GM12878 (cell line): ENCODE measurements at regions not wholly inside any gene's neighbourhood (a gene's known extent, or its start where the extent isn't known, plus 50 kb on each side); places are given as distances from the start of the nearest gene placed in this dataset.

Source experiments
- ATAC-seq: fragments of 200-7000 bp; cut with Tn5 transposase; 3 replicates; pipeline ENCODE4 v1.9.1; 2020; ENCODE audit warnings: mild to moderate bottlenecking, moderate library complexity
- BruUV-seq: library from RNA; stranded (reverse); fragments of 400-500 nt; replicated peaks from 2 replicates; lab custom pipeline; 2021; lab: Mats Ljungman, UMichigan
- CTCF ChIA-PET: fragments of 300-600 bp; sonication (Branson Sonifier 250); formaldehyde crosslinking; extraction: SDS; loops from one replicate; lab custom pipeline; 2021; ENCODE audit warnings: inconsistent platforms; lab: Yijun Ruan, JAX
- POLR2A ChIA-PET: fragments of 350-600 bp; formaldehyde crosslinking; extraction: SDS; loops from one replicate; lab custom pipeline; 2021; ENCODE audit warnings: inconsistent platforms; lab: Charles Lee
- RAD21 ChIA-PET: fragments of 300-600 bp; sonication (Branson Sonifier 250); formaldehyde crosslinking; loops from one replicate; lab custom pipeline; 2023; ENCODE audit warnings: antibody characterized with exemption; ENCODE audit not compliant: unreplicated experiment; lab: Charles Lee
- SMC1A ChIA-PET: fragments of 300-600 bp; sonication (Branson Sonifier 250); formaldehyde crosslinking; loops from one replicate; lab custom pipeline; 2023; ENCODE audit not compliant: unreplicated experiment, uncharacterized antibody; lab: Charles Lee
- DNase-seq: peaks from one replicate; pipeline ENCODE4 v3.0.0-alpha.2; 2011; ENCODE audit warnings: low read depth, low spot score
- FAIRE-seq: peaks from 3 replicates; lab custom pipeline; 2011; peaks lifted over from hg19 to GRCh38; lab: Jason Lieb, UNC
- H2AFZ ChIP-seq: 2 replicates; pipeline ENCODE4 v1.6.0; 2011; ENCODE audit warnings: low read depth, low read length, control low read depth; ENCODE audit not compliant: control insufficient read depth
- H3K27ac ChIP-seq: 2 replicates; pipeline ENCODE4 v1.5.1; 2011; ENCODE audit warnings: control low read depth; ENCODE audit not compliant: control insufficient read depth, insufficient read depth
- H3K27me3 ChIP-seq, 2 experiments: replicated peaks in 1 of 2; 2 replicates each; pipeline versions ENCODE4 v1.6.0 to v1.6.1; 2011; ENCODE audit warnings: low read length in 1 of 2; ENCODE audit not compliant: control insufficient read depth in 2 of 2, insufficient read depth in 2 of 2
- H3K36me3 ChIP-seq, 2 experiments: 2 replicates each; pipeline ENCODE4 v1.5.1; 2011; ENCODE audit warnings: low read length in 1 of 2; ENCODE audit not compliant: control insufficient read depth in 2 of 2, insufficient read depth in 2 of 2
- H3K4me1 ChIP-seq: 2 replicates; pipeline ENCODE4 v1.6.1; 2011; ENCODE audit warnings: mild to moderate bottlenecking, low read length, moderate library complexity, mixed read lengths; ENCODE audit not compliant: control insufficient read depth, insufficient read depth
- H3K4me2 ChIP-seq: 2 replicates; pipeline ENCODE4 v1.6.0; 2011; ENCODE audit warnings: control low read depth; ENCODE audit not compliant: control insufficient read depth, insufficient read depth
- H3K4me3 ChIP-seq: fragments of 200-600 bp; sonication (generic); 2 replicates; pipeline ENCODE4 v1.5.1; 2016
- H3K79me2 ChIP-seq: 2 replicates; pipeline ENCODE4 v1.6.0; 2011; ENCODE audit warnings: low read length; ENCODE audit not compliant: control insufficient read depth, insufficient read depth
- H3K9ac ChIP-seq: 2 replicates; pipeline ENCODE4 v1.8.0; 2011; ENCODE audit warnings: low read length, control low read depth, mixed read lengths; ENCODE audit not compliant: control insufficient read depth, insufficient read depth
- H3K9me3 ChIP-seq: replicated peaks from 3 replicates; pipeline ENCODE4 v1.5.1; 2011; ENCODE audit warnings: mild to moderate bottlenecking, low read length; ENCODE audit not compliant: control insufficient read depth, insufficient read depth
- H4K20me1 ChIP-seq: 2 replicates; pipeline ENCODE4 v1.6.0; 2011; ENCODE audit not compliant: control insufficient read depth, insufficient read depth
- BMI1 ChIP-seq: fragments of 450-650 bp; IDR thresholded peaks from 2 replicates; pipeline ENCODE4 v1.6.1; 2016; ENCODE audit warnings: mild to moderate bottlenecking, moderate library complexity, borderline replicate concordance
- CHD2 ChIP-seq: IDR thresholded peaks from 2 replicates; pipeline ENCODE4 v1.6.1; 2011; ENCODE audit warnings: low read depth, low read length, improper control_type of control experiment, borderline replicate concordance
- CTCF ChIP-seq, 3 experiments: IDR thresholded peaks in 2 of 3; conservative IDR thresholded peaks in 1 of 3; 2 replicates each; pipeline ENCODE4 v1.5.1; 2011; ENCODE audit warnings: low read depth in 3 of 3, low read length in 3 of 3, mild to moderate bottlenecking in 3 of 3, control low read depth in 2 of 3, moderate library complexity in 2 of 3, inconsistent platforms in 1 of 3, mixed read lengths in 1 of 3; ENCODE audit not compliant: control insufficient read depth in 2 of 3, insufficient read depth in 1 of 3; ENCODE audit errors: extremely low read depth in 1 of 3
- EP300 ChIP-seq, 2 experiments: fragments of 150-350 bp in 1 of 2; IDR thresholded peaks; 2 replicates each; pipeline ENCODE4 v1.6.1; 2011 to 2012; ENCODE audit warnings: low read depth in 2 of 2, low read length in 2 of 2, borderline replicate concordance in 1 of 2, improper control_type of control experiment in 1 of 2, inconsistent platforms in 1 of 2; ENCODE audit not compliant: control insufficient read depth in 1 of 2
- GATAD2B ChIP-seq: fragments of 450-650 bp; conservative IDR thresholded peaks from 2 replicates; pipeline ENCODE4 v1.6.1; 2017; ENCODE audit warnings: low read depth, mild to moderate bottlenecking, moderate library complexity
- LARP7 ChIP-seq: fragments of 450-650 bp; IDR thresholded peaks from 2 replicates; pipeline ENCODE4 v1.6.1; 2017; ENCODE audit warnings: mild to moderate bottlenecking
- MEF2B ChIP-seq: fragments of 450-650 bp; IDR thresholded peaks from 2 replicates; pipeline ENCODE4 v1.6.1; 2018; ENCODE audit warnings: mild to moderate bottlenecking, moderate library complexity; ENCODE audit not compliant: partially characterized antibody, poor library complexity, severe bottlenecking
- MLLT1 ChIP-seq: fragments of 450-650 bp; IDR thresholded peaks from 2 replicates; pipeline ENCODE4 v1.6.1; 2016; ENCODE audit warnings: mild to moderate bottlenecking
- POLR2A ChIP-seq: IDR thresholded peaks from 2 replicates; pipeline ENCODE4 v1.6.1; 2011; ENCODE audit warnings: low read depth, mild to moderate bottlenecking, low read length
- SMAD1 ChIP-seq: fragments of 450-650 bp; IDR thresholded peaks from 2 replicates; pipeline ENCODE4 v1.6.1; 2018; ENCODE audit warnings: mild to moderate bottlenecking, low read depth; ENCODE audit not compliant: partially characterized antibody
- STAT1 ChIP-seq: fragments of 450-650 bp; conservative IDR thresholded peaks from 2 replicates; pipeline ENCODE4 v1.6.1; 2014; ENCODE audit warnings: antibody characterized with exemption, mild to moderate bottlenecking
- YBX1 ChIP-seq: fragments of 450-650 bp; IDR thresholded peaks from 2 replicates; pipeline ENCODE4 v1.6.1; 2016; ENCODE audit warnings: antibody characterized with exemption
- ZNF217 ChIP-seq: fragments of 450-650 bp; IDR thresholded peaks from 2 replicates; pipeline ENCODE4 v1.6.1; 2017; ENCODE audit warnings: antibody characterized with exemption, mild to moderate bottlenecking
- whole genome bisulfite sequencing: methylation state at CpG from one replicate; pipeline ENCODE4 v1.1.6; 2016; ENCODE audit warnings: low lambda C conversion rate; ENCODE audit not compliant: insufficient replicate concordance, insufficient coverage; ENCODE audit errors: missing lambda C conversion rate; 5-methylcytosine and 5-hydroxymethylcytosine counted together
- in situ Hi-C: fragments of 300-500 bp; cut with MboI; formaldehyde crosslinking; loops from 9 replicates; pipeline ENCODE4 v1.14.3; 2018; ENCODE audit warnings: mixed read lengths
- intact Hi-C: fragments of 100-400 bp; cut with micrococcal nuclease; formaldehyde crosslinking; loops from one replicate; pipeline ENCODE4 v1.14.2; 2022; ENCODE audit not compliant: unreplicated experiment
- TF ChIP-seq, protein P1 (sequence below): fragments of 450-650 bp; conservative IDR thresholded peaks from 2 replicates; pipeline ENCODE4 v1.6.1; 2017; ENCODE audit warnings: mild to moderate bottlenecking, moderate library complexity
- TF ChIP-seq, protein P2 (sequence below): IDR thresholded peaks from 2 replicates; pipeline ENCODE4 v1.6.1; 2012; ENCODE audit warnings: low read length, inconsistent platforms

- TF ChIP-seq GATAD2B (no peak), SMAD1 (no peak), POLR2A (no peak), MLLT1 (no peak), ZNF217 (no peak)
- TF ChIP-seq, protein P1, sequence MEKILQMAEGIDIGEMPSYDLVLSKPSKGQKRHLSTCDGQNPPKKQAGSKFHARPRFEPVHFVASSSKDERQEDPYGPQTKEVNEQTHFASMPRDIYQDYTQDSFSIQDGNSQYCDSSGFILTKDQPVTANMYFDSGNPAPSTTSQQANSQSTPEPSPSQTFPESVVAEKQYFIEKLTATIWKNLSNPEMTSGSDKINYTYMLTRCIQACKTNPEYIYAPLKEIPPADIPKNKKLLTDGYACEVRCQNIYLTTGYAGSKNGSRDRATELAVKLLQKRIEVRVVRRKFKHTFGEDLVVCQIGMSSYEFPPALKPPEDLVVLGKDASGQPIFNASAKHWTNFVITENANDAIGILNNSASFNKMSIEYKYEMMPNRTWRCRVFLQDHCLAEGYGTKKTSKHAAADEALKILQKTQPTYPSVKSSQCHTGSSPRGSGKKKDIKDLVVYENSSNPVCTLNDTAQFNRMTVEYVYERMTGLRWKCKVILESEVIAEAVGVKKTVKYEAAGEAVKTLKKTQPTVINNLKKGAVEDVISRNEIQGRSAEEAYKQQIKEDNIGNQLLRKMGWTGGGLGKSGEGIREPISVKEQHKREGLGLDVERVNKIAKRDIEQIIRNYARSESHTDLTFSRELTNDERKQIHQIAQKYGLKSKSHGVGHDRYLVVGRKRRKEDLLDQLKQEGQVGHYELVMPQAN = no peak
Measured at GRCh38 chr5:44640945-44641456, 167.7 kb upstream of the MRPS30 start (continued).

GRCh38 chr5:44637916-44638869 is 170.6 kb upstream of the MRPS30 start:
- Histone ChIP-seq H3K36me3 (no peaks in the 10 kb centered on the region), H3K27me3 (no peaks in the 10 kb centered on the region), H3K79me2 (no peaks in the 10 kb centered on the region), H3K4me3 (no peak overlapping the region), H3K9ac (no peak overlapping the region), H2AFZ (no peak overlapping the region), H3K4me1 (no peaks in the 10 kb centered on the region), H3K27ac (no peak overlapping the region), H3K4me2 (no peak overlapping the region), H4K20me1 (no peaks in the 10 kb centered on the region), H3K9me3 (no peaks in the 10 kb centered on the region)
- POLR2A ChIA-PET = no interaction called here
- ATAC-seq (no peak), FAIRE-seq (no peak), DNase-seq (no peak)
- BruUV-seq = no TSS peak
- SMC1A ChIA-PET = no interaction called here
- in situ Hi-C loops = no loop called here
- RAD21 ChIA-PET = interaction anchor here (0.9 kb wide), 1 partner anchor 136 kb away, joined by 3 read pairs; no protein-coding TSS in a partner anchor
- CTCF ChIA-PET = no interaction called here
- intact Hi-C loops = no loop called here
- WGBS = 51% methylated on average over 12 of the region's 12 CpGs
- TF ChIP-seq LARP7 (no peak), YBX1 (no peak), MEF2B (no peak), EP300 (IDR thresholded peaks at IDR 0.05; ENCODE audit: borderline replicate concordance in 1 of 2, control insufficient read depth in 1 of 2, low read depth in 2 of 2, low read length in 2 of 2) (no peak), CTCF (IDR thresholded peaks at IDR 0.05 in 2 of 3, conservative IDR thresholded peaks at IDR 0.05 in 1 of 3; ENCODE audit: control insufficient read depth in 2 of 3, extremely low read depth in 1 of 3, insufficient read depth in 1 of 3, low read depth in 3 of 3, low read length in 3 of 3) (no peak), CHD2 (no peak), STAT1 (no peak), BMI1 (no peak)
- TF ChIP-seq, protein P2, sequence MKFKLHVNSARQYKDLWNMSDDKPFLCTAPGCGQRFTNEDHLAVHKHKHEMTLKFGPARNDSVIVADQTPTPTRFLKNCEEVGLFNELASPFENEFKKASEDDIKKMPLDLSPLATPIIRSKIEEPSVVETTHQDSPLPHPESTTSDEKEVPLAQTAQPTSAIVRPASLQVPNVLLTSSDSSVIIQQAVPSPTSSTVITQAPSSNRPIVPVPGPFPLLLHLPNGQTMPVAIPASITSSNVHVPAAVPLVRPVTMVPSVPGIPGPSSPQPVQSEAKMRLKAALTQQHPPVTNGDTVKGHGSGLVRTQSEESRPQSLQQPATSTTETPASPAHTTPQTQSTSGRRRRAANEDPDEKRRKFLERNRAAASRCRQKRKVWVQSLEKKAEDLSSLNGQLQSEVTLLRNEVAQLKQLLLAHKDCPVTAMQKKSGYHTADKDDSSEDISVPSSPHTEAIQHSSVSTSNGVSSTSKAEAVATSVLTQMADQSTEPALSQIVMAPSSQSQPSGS = no peak
